Neural cell (in vitro differentiated cells): ENCODE measurements at regions not wholly inside any gene's neighbourhood (a gene's known extent, or its start where the extent isn't known, plus 50 kb on each side); places are given as distances from the start of the nearest gene placed in this dataset.

Experiments
- H2AFZ ChIP-seq: fragments of 200-600, 300-800 bp; sonication (generic), shearing (Covaris generic); 2 replicates; pipeline ENCODE4 v1.6.0; 2014; ENCODE audit warnings: low read depth, mild to moderate bottlenecking, antibody characterized with exemption, low read length, moderate library complexity
- H3F3A ChIP-seq: fragments of 200-600 bp; shearing (Covaris generic); 2 replicates; pipeline ENCODE4 v1.6.1; 2016; ENCODE audit warnings: mild to moderate bottlenecking, moderate library complexity, mixed read lengths, antibody characterized with exemption, low read length; ENCODE audit not compliant: insufficient read depth, poor library complexity, severe bottlenecking
- H3K27ac ChIP-seq: fragments of 200-600, 300-800 bp; sonication (generic), shearing (Covaris generic); 2 replicates; pipeline ENCODE4 v1.5.1; 2014; ENCODE audit warnings: mild to moderate bottlenecking, low read length, moderate library complexity
- H3K27me3 ChIP-seq: fragments of 300-800, 200-600 bp; sonication (generic), shearing (Covaris generic); 2 replicates; pipeline ENCODE4 v1.6.0; 2014; ENCODE audit warnings: mild to moderate bottlenecking, low read depth, low read length, moderate library complexity; ENCODE audit not compliant: insufficient read depth
- H3K36me3 ChIP-seq: fragments of 300-800, 200-600 bp; sonication (generic), shearing (Covaris generic); 2 replicates; pipeline ENCODE4 v1.5.1; 2014; ENCODE audit warnings: mild to moderate bottlenecking, antibody characterized with exemption, low read length, moderate library complexity; ENCODE audit not compliant: insufficient read depth
- H3K4me2 ChIP-seq: fragments of 300-800, 200-600 bp; sonication (generic), shearing (Covaris generic); 2 replicates; pipeline ENCODE4 v1.6.0; 2014; ENCODE audit warnings: mild to moderate bottlenecking, low read length
- H3K4me3 ChIP-seq: fragments of 300-800, 200-600 bp; sonication (generic), shearing (Covaris generic); 2 replicates; pipeline ENCODE4 v1.5.1; 2014; ENCODE audit warnings: mild to moderate bottlenecking, low read length, moderate library complexity
- H3K79me2 ChIP-seq: fragments of 200-600 bp; shearing (Covaris generic); replicated peaks from 2 replicates; pipeline ENCODE4 v1.6.0; 2014; ENCODE audit warnings: mild to moderate bottlenecking, low read length, moderate library complexity; ENCODE audit not compliant: insufficient read depth
- H3K9ac ChIP-seq: fragments of 300-800, 200-600 bp; sonication (generic), shearing (Covaris generic); 2 replicates; pipeline ENCODE4 v1.6.1; 2016; ENCODE audit warnings: mild to moderate bottlenecking, low read length, mixed read lengths
- H3K9me2 ChIP-seq: fragments of 200-600 bp; shearing (Covaris generic); 2 replicates; pipeline ENCODE4 v1.6.1; 2016; ENCODE audit warnings: mild to moderate bottlenecking, low read length, mixed read lengths; ENCODE audit not compliant: insufficient read depth
- H3K9me3 ChIP-seq: fragments of 200-600, 300-800 bp; sonication (generic), shearing (Covaris generic); 2 replicates; pipeline ENCODE4 v1.6.1; 2016; ENCODE audit warnings: mild to moderate bottlenecking, mixed run types, low read length, moderate library complexity, mixed read lengths
- H4K20me1 ChIP-seq: fragments of 200-600 bp; shearing (Covaris generic); 2 replicates; pipeline ENCODE4 v1.6.1; 2016; ENCODE audit warnings: mild to moderate bottlenecking, mixed run types; ENCODE audit not compliant: insufficient read depth
- CTCF ChIP-seq: fragments of 450-650 bp; IDR thresholded peaks from 2 replicates; pipeline ENCODE4 v1.5.1; 2014; ENCODE audit warnings: antibody characterized with exemption, mild to moderate bottlenecking, moderate library complexity; ENCODE audit not compliant: poor library complexity, severe bottlenecking
- EP300 ChIP-seq: fragments of 450-650 bp; conservative IDR thresholded peaks from 2 replicates; pipeline ENCODE4 v1.6.1; 2014; ENCODE audit warnings: antibody characterized with exemption, mild to moderate bottlenecking, moderate library complexity; ENCODE audit not compliant: poor library complexity, severe bottlenecking
- EZH2 ChIP-seq: fragments of 200-600, 300-800 bp; shearing (Covaris generic), sonication (generic); IDR thresholded peaks from 2 replicates; pipeline ENCODE4 v1.6.1; 2014; ENCODE audit warnings: antibody characterized with exemption, low read length, borderline replicate concordance, mild to moderate bottlenecking; ENCODE audit not compliant: insufficient read depth, poor library complexity, severe bottlenecking
- MXI1 ChIP-seq: fragments of 450-650 bp; conservative IDR thresholded peaks from 2 replicates; pipeline ENCODE4 v1.6.1; 2014; ENCODE audit warnings: antibody characterized with exemption, mild to moderate bottlenecking; ENCODE audit not compliant: poor library complexity, severe bottlenecking
- POLR2AphosphoS5 ChIP-seq: IDR thresholded peaks from 2 replicates; pipeline ENCODE4 v1.6.1; 2012
- RAD21 ChIP-seq: fragments of 450-650 bp; conservative IDR thresholded peaks from 2 replicates; pipeline ENCODE4 v1.6.1; 2014; ENCODE audit warnings: antibody characterized with exemption, mild to moderate bottlenecking, moderate library complexity
- REST ChIP-seq: IDR thresholded peaks from 2 replicates; pipeline ENCODE4 v1.6.1; 2012; ENCODE audit warnings: borderline replicate concordance
- SMC3 ChIP-seq: fragments of 450-650 bp; conservative IDR thresholded peaks from 2 replicates; pipeline ENCODE4 v1.6.1; 2014; ENCODE audit warnings: antibody characterized with exemption, mild to moderate bottlenecking, moderate library complexity; ENCODE audit not compliant: poor library complexity
- TAF1 ChIP-seq: IDR thresholded peaks from 2 replicates; pipeline ENCODE4 v1.6.1; 2012; ENCODE audit warnings: low read depth

- H4K20me1 ChIP-seq: no peaks in the 10 kb centered on the region
- no peak for TF ChIP-seq SMC3
- no peak for TF ChIP-seq TAF1
- TF ChIP-seq RAD21: no peak
- no peak for TF ChIP-seq CTCF
- no peak for TF ChIP-seq EZH2
- H2AFZ ChIP-seq: no peak overlapping the region
- no peaks in the 10 kb centered on the region for H3K9me2 ChIP-seq
- H3K4me2 ChIP-seq: no peak overlapping the region
- H3K9ac ChIP-seq: no peak overlapping the region
- no peaks in the 10 kb centered on the region for H3F3A ChIP-seq
- H3K79me2 ChIP-seq: no peaks in the 10 kb centered on the region
- H3K36me3 ChIP-seq: no peaks in the 10 kb centered on the region
- no peak overlapping the region for H3K27ac ChIP-seq
- no peaks in the 10 kb centered on the region for H3K9me3 ChIP-seq
- H3K27me3 ChIP-seq: no peaks in the 10 kb centered on the region
- H3K4me3 ChIP-seq: no peak overlapping the region
These were observed 553.8 kb downstream of the PIK3C3 start for GRCh38 chr18:42508683-42509296.

- no peaks in the 10 kb centered on the region for H3F3A ChIP-seq
- no peak overlapping the region for H2AFZ ChIP-seq
- H3K9me3 ChIP-seq: no peaks in the 10 kb centered on the region
- no peak overlapping the region for H3K4me2 ChIP-seq
- H3K27ac ChIP-seq: no peak overlapping the region
- no peaks in the 10 kb centered on the region for H3K36me3 ChIP-seq
- no peaks in the 10 kb centered on the region for H3K27me3 ChIP-seq
- H4K20me1 ChIP-seq: no peaks in the 10 kb centered on the region
- no peaks in the 10 kb centered on the region for H3K79me2 ChIP-seq
- H3K9me2 ChIP-seq: no peaks in the 10 kb centered on the region
- H3K9ac ChIP-seq: no peak overlapping the region
- H3K4me3 ChIP-seq: no peak overlapping the region
- no peak for TF ChIP-seq SMC3
- TF ChIP-seq CTCF: no peak
- TF ChIP-seq TAF1: no peak
- no peak for TF ChIP-seq EP300
- TF ChIP-seq POLR2AphosphoS5: no peak
- no peak for TF ChIP-seq RAD21
- TF ChIP-seq REST: no peak
- TF ChIP-seq EZH2: no peak
- no peak for TF ChIP-seq MXI1
These were observed 554.8 kb downstream of the PIK3C3 start for GRCh38 chr18:42509750-42510415.
